Endothelial cell of umbilical vein (primary cell): ENCODE measurements at regions not wholly inside any gene's neighbourhood (a gene's known extent, or its start where the extent isn't known, plus 50 kb on each side); places are given as distances from the start of the nearest gene placed in this dataset.

Source experiments
- EZH2 ChIP-seq: IDR thresholded peaks from 2 replicates; pipeline ENCODE4 v1.6.1; 2012; ENCODE audit warnings: borderline replicate concordance, low read depth, mild to moderate bottlenecking, moderate library complexity, low read length, inconsistent platforms; ENCODE audit not compliant: severe bottlenecking
- POLR2A ChIP-seq: IDR thresholded peaks from 2 replicates; pipeline ENCODE4 v1.6.1; 2012; ENCODE audit warnings: low read depth, mild to moderate bottlenecking, control low read depth, low read length
- POLR2AphosphoS5 ChIP-seq: IDR thresholded peaks from 2 replicates; pipeline ENCODE4 v1.6.1; 2012; ENCODE audit warnings: low read depth, mild to moderate bottlenecking, control low read depth, low read length, moderate library complexity; ENCODE audit not compliant: insufficient read depth
- TF ChIP-seq, protein P1 (sequence below), 2 donors: IDR thresholded peaks; 1 replicate in 1 of 2; 2 replicates in 1 of 2; pipeline ENCODE4 v1.5.1; 2011; ENCODE audit warnings: low read length in 2 of 2, mild to moderate bottlenecking in 2 of 2, moderate library complexity in 2 of 2, control low read depth in 1 of 2, inconsistent platforms in 1 of 2, low read depth in 1 of 2; ENCODE audit not compliant: insufficient read depth in 1 of 2; ENCODE audit errors: extremely low read depth in 1 of 2

DNA sequence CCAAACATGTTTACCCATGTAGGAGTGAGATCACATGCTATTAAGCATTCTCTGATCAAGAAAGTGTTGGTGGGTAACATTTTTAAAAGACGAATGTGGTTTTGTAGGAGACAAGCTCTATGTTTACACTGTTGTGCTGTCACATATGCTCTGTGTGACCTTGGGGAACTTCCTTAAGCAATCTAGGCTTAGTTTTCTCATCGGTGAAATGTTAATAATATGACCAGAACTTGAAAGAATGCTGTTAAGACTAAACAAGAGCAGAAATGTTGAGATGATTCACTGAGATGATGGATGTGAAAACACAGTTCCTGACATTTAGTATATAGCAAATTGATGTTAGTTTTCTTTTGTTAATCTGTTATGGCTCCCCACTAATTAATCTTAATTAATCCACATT, 860.9 kb upstream of the CNTNAP5 start:
- TF ChIP-seq POLR2A (no peak), POLR2AphosphoS5 (no peak), EZH2 (no peak)
- TF ChIP-seq, protein P1, sequence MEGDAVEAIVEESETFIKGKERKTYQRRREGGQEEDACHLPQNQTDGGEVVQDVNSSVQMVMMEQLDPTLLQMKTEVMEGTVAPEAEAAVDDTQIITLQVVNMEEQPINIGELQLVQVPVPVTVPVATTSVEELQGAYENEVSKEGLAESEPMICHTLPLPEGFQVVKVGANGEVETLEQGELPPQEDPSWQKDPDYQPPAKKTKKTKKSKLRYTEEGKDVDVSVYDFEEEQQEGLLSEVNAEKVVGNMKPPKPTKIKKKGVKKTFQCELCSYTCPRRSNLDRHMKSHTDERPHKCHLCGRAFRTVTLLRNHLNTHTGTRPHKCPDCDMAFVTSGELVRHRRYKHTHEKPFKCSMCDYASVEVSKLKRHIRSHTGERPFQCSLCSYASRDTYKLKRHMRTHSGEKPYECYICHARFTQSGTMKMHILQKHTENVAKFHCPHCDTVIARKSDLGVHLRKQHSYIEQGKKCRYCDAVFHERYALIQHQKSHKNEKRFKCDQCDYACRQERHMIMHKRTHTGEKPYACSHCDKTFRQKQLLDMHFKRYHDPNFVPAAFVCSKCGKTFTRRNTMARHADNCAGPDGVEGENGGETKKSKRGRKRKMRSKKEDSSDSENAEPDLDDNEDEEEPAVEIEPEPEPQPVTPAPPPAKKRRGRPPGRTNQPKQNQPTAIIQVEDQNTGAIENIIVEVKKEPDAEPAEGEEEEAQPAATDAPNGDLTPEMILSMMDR (IDR thresholded peaks at IDR 0.05; ENCODE audit: extremely low read depth in 1 of 2, insufficient read depth in 1 of 2, low read depth in 1 of 2, low read length in 2 of 2), result no peak
